C4-2B (cell line): ENCODE measurements at regions not wholly inside any gene's neighbourhood (a gene's known extent, or its start where the extent isn't known, plus 50 kb on each side); places are given as distances from the start of the nearest gene placed in this dataset.

ENCODE experiments used
- H3K27ac ChIP-seq: fragments of 450-650 bp; 2 replicates; pipeline ENCODE4 v1.5.1; 2017
- ZFX ChIP-seq: fragments of 450-650 bp; IDR thresholded peaks from 2 replicates; pipeline ENCODE4 v1.6.1; 2017
- TF ChIP-seq, protein P1 (sequence below): fragments of 450-650 bp; conservative IDR thresholded peaks from 2 replicates; pipeline ENCODE4 v1.5.1; 2017; ENCODE audit warnings: mild to moderate bottlenecking

DNA sequence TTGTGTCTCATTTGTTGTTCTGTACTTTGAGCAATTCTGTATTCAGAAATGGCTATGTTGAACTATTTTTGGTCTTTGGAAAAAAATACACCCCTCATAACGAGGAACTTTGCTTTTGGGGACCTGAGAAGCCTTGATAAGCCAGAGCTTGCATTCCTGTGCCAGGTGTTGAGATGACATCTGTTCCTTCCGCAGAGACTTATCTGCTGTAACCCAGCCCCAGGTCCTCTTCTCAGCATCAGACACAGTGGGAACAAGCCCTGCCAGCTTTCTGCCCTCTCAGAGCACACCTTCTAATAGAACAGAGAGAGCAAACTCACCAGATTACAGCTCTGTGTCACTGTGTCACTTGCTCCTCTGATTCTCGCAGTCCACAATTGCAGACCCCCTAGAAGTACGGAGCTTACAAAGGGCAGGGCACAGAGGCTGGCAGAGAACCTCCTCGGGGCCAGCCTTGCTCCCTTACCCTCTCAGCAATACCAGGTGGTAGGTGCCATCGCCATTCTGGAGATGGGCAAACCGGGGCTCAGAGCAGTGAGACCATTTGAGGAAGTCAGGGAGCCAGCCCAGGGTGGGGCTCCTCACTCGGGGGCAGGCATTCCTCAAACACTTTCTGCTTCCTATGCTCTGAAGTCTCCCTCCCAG, 97.4 kb downstream of the DDX1 start:
- H3K27ac ChIP-seq = no peak overlapping the region
- TF ChIP-seq, protein P1, sequence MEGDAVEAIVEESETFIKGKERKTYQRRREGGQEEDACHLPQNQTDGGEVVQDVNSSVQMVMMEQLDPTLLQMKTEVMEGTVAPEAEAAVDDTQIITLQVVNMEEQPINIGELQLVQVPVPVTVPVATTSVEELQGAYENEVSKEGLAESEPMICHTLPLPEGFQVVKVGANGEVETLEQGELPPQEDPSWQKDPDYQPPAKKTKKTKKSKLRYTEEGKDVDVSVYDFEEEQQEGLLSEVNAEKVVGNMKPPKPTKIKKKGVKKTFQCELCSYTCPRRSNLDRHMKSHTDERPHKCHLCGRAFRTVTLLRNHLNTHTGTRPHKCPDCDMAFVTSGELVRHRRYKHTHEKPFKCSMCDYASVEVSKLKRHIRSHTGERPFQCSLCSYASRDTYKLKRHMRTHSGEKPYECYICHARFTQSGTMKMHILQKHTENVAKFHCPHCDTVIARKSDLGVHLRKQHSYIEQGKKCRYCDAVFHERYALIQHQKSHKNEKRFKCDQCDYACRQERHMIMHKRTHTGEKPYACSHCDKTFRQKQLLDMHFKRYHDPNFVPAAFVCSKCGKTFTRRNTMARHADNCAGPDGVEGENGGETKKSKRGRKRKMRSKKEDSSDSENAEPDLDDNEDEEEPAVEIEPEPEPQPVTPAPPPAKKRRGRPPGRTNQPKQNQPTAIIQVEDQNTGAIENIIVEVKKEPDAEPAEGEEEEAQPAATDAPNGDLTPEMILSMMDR = no peak

DNA sequence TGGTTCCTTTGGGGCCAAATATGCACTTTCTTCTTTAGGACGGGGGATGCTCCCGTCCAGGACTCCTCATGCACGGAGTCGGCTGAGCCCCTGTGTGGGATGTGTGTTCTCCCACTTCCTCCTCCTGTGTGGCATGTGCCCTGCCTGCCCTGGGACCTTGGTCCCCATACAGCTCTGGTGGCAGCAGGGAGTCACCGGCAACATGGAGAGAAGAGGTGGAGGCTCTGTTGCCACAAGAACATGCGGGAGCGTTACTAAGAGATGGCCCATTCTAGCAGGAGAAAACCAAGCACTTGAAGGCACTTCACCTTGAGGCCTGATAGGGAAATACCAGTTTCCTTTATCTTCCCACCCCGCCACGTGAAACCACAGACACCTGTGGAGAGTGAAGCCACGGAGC, 98.0 kb downstream of the DDX1 start:
- H3K27ac ChIP-seq = no peak overlapping the region
- TF ChIP-seq, protein P1 = no peak
- no peak for TF ChIP-seq ZFX

DNA sequence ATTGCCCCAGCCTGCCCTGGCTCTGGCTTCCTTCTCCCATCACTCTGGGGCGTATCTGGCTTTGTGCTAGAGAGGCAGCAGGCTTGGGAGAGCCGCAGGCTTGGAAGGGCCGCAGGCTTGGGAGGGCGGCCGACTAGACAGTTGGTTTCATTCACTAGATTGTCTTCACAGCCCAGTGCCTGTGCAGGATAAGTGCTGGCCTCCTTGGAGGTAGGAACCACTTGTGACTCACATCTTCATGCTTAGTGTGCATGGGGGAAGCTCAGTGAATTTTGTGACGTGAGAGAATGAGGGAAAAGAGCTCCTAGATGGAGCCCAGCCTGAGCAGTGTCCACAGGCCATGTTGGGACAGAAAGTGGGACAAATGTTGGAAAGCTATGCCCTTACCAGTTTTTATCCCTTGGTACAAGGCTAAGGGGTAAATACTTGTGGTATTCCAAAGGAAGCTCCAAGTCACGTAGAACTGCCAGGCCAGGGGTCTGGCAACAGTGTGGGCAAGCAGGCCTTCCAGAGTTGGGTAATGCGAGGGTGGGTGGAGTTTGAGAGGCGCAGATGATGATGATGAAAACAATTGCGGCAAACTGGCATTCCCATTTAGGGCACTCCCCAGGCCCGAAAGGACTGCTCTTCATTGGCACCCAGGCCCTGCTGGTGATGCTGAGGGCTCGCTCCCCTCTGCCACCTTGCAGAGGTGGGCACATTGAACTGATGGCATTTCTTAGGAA, 100.1 kb downstream of the DDX1 start:
- H3K27ac ChIP-seq = no peak overlapping the region
- TF ChIP-seq, protein P1 = no peak

DNA sequence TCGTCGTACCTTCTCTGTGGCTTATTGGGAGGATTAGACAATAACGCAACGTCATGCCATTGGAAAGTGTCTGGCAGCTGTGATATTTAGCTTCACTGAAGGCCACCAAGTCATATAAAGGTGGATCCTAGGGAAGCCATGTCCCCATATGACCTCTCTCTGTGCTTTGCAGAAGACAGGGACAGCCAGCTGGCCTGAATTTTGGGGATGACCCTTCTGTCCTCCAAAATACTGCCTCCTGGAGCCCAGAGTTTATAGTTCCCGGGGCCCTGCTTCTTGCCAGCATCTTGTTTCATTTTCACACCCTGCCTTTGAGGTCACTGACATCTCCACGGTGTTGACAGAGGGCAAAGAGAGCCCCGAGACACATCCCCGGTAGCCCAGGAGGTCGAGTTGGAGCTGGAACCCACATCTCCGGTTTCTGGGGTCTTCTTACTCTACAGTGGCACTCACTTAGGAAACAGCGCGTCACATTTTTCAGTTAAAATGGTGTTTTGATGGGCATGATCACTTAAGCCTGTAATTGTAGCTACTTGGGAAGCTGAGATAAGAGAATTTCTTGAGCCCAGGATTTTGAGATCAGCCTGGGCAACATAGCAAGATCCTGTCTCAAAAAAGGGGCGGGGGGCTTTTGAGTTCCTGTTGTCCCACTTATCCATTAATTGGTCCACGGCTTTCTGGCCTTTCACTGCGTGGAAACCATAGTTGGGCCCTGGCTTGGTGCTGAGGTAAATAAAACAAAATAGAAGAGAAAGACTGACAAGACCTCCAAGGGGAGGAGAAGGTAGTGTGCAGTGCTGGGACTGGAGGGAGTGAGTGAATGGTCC, 101.1 kb downstream of the DDX1 start:
- H3K27ac ChIP-seq = no peak overlapping the region
- no peak for TF ChIP-seq ZFX
- TF ChIP-seq, protein P1 = no peak

DNA sequence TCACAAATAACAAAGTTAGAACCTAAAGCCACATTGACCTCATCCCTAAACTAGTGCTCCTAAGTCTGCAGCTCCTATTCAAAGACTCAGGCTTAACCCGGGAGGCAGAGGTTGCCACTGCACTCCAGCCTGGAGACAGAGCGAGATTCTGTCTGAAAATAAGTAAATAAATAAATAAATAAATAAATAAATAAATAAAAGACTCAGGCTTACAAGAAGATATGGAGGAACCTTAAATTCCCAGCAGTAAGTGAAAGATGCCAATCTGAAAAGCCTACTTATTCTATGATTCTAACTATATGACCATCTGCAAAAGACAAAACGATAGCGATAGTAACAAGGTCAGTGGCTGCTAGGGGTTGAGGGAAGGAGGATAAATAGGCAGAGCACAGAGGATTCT, 101.7 kb downstream of the DDX1 start:
- TF ChIP-seq, protein P1 = no peak
- no peak for TF ChIP-seq ZFX
- H3K27ac ChIP-seq = no peak overlapping the region

DNA sequence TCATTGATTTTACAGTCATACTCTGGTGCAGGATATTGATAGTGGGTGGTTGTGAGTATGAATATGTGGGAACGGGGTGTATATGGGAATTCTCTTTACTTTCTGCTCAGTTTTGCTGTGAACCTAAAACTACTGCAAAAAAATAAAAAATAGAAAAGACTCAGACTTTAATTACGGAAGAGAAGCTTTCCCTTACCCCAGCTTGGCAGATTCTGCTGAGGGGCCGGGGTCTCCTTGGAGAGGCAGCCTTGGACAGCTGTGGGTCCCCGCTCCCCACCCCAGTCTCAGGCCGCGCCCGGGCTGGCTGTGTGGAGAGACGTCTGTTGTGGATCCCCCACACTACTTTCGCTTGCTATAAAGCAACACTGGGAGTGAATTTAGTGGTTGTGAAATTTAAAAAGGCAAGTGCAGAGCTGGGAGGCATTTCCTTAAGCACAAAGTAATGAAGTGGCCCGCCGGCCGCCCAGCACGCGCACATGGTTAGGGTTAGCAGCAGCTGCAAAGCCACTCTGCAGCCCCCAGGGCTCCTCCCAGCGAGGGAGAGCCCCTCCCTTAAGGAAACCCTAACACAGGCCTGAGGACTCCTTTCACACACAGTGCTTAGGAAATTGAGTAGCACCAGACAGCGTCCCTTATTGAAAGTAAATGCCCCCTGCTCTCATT, 102.4 kb downstream of the DDX1 start:
- no peak overlapping the region for H3K27ac ChIP-seq
- TF ChIP-seq, protein P1 = no peak
